HFFc6 (cell line): ENCODE measurements at regions not wholly inside any gene's neighbourhood (a gene's known extent, or its start where the extent isn't known, plus 50 kb on each side); places are given as distances from the start of the nearest gene placed in this dataset.

Experiments
- DNase-seq: peaks from one replicate; pipeline ENCODE4 v3.0.0-alpha.2; 2018
- H3K27ac Mint-ChIP-seq: 2 replicates; pipeline ENCODE4 v1.8.0; 2020; ENCODE audit warnings: mild to moderate bottlenecking, mixed read lengths
- H3K27me3 Mint-ChIP-seq: 2 replicates; pipeline ENCODE4 v1.8.0; 2021; ENCODE audit warnings: mild to moderate bottlenecking, moderate library complexity, mixed read lengths; ENCODE audit not compliant: insufficient read depth
- H3K36me3 Mint-ChIP-seq: 2 replicates; pipeline ENCODE4 v1.8.0; 2021; ENCODE audit warnings: low read depth, mixed read lengths
- H3K4me1 Mint-ChIP-seq: 2 replicates; pipeline ENCODE4 v1.8.0; 2020; ENCODE audit warnings: low read depth, mixed read lengths
- H3K4me3 Mint-ChIP-seq: 2 replicates; pipeline ENCODE4 v1.8.0; 2020; ENCODE audit warnings: mild to moderate bottlenecking, moderate library complexity, mixed read lengths
- H3K9me3 Mint-ChIP-seq: 2 replicates; pipeline ENCODE4 v1.8.0; 2020; ENCODE audit warnings: mild to moderate bottlenecking, mixed read lengths
- TF ChIP-seq, protein P1 (sequence below): fragments of 200-600 bp; sonication (generic); IDR thresholded peaks from 2 replicates; pipeline ENCODE4 v1.5.0; 2021; ENCODE audit warnings: antibody characterized with exemption, mild to moderate bottlenecking

DNA sequence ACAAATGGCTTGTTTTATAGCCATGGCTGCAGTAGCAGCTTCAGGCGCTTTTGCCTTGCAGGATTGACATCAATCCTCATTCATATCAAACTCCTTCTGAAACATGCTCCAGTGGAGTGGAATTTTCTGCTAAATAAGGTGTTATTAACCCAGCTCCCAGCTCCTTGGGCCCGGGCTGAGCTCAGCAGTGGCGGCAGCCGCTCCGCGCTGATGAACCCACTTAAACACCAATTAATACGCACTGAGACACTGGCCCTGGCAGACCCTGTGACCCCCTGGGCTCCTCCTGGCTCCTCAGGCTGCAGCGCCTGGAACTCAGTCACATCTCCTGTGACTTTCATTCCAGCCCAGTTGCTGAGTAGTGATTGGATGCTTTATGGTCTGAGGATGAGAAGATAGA lies 137.4 kb upstream of the GRIK3 start:
- Mint-ChIP-seq H3K27me3 (peaks cover 3% of the 10 kb centered on the region; the same call in 1 of the 2 replicates), H3K36me3 (no peaks in the 10 kb centered on the region; the same call in 1 of the 2 replicates), H3K4me3 (no peak overlapping the region), H3K9me3 (peaks cover 80% of the 10 kb centered on the region), H3K27ac (no peak overlapping the region), H3K4me1 (no peaks in the 10 kb centered on the region)
- TF ChIP-seq, protein P1, sequence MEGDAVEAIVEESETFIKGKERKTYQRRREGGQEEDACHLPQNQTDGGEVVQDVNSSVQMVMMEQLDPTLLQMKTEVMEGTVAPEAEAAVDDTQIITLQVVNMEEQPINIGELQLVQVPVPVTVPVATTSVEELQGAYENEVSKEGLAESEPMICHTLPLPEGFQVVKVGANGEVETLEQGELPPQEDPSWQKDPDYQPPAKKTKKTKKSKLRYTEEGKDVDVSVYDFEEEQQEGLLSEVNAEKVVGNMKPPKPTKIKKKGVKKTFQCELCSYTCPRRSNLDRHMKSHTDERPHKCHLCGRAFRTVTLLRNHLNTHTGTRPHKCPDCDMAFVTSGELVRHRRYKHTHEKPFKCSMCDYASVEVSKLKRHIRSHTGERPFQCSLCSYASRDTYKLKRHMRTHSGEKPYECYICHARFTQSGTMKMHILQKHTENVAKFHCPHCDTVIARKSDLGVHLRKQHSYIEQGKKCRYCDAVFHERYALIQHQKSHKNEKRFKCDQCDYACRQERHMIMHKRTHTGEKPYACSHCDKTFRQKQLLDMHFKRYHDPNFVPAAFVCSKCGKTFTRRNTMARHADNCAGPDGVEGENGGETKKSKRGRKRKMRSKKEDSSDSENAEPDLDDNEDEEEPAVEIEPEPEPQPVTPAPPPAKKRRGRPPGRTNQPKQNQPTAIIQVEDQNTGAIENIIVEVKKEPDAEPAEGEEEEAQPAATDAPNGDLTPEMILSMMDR: no peak
- DNase-seq: no peak

DNA sequence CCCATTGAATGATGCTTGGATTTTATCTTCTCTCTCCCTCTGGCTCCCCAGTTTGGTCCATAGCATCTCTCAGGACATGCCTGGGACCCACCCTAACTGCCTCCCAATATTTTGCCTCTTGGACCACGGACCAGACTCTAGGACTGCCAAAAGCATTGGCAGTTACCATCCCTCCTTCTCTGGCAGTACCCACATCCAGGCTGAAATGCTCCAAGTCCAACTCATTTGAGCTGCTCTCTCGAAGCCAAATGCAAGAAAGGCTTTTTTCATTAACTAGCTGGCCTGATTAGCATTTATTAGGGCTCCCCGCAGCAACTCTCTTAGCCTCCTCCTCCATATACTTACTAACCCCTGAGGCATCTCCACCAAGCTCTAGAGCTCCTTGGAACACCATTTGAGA lies 140.0 kb upstream of the GRIK3 start:
- TF ChIP-seq, protein P1: no peak
- H3K27ac Mint-ChIP-seq: no peak overlapping the region
- no peak overlapping the region for H3K4me3 Mint-ChIP-seq
- H3K27me3 Mint-ChIP-seq: peaks cover 3% of the 10 kb centered on the region
- no peak for DNase-seq
- no peaks in the 10 kb centered on the region for H3K4me1 Mint-ChIP-seq
- H3K36me3 Mint-ChIP-seq: no peaks in the 10 kb centered on the region; the same call in 1 of the 2 replicates
- H3K9me3 Mint-ChIP-seq: peaks cover 80% of the 10 kb centered on the region

DNA sequence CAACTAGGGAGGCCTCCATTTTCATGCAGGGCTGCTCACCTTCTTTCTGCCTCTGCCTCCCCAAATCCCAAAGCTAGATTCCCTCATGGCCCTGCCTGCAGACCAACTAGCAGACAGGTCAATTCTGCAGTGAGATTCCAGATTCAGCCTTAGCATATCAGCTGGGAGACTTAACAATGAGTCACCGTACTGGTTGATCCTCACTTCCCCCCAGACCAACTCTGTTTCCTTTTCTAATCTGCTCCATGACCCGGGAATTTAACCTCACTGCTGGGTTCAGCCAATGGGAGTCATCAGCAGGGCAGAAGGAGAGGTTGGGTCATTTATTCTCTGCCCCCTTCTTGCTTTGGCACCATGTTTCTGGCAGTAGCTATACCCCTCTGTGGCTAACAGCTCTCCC lies 140.6 kb upstream of the GRIK3 start:
- Mint-ChIP-seq H3K4me3 (no peak overlapping the region), H3K27me3 (peaks cover 3% of the 10 kb centered on the region), H3K4me1 (no peaks in the 10 kb centered on the region)

DNA sequence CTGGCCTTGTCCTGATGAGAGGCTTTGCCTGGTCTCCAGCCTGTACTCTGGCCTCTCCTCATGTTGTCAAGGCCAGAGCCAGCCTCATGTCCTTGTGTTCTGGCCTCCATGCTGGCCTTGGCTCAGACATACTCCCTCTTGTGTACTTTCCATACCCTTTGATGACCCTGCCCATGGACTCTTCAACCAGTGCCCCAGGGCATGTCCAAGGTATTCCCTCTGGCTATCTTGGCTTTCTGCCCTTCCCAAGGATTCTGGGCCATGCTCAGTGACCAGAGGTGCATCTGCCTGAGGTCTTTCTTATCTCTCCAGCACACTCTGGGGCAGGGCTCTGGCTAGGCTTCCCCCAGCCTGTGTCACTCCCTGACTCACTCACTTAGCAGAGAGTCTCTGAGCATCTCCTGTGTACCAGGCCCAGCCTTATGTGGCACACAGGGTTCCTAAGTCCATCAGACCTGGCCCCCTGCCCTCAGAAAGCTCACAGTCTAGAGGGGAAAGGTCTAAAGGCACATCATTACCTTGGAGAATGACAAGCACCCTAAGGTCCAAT lies 141.4 kb upstream of the GRIK3 start:
- TF ChIP-seq, protein P1: no peak
- Mint-ChIP-seq H3K36me3 (no peaks in the 10 kb centered on the region; the same call in 1 of the 2 replicates), H3K4me3 (no peak overlapping the region), H3K9me3 (peaks cover 80% of the 10 kb centered on the region), H3K4me1 (no peaks in the 10 kb centered on the region), H3K27me3 (peaks cover 3% of the 10 kb centered on the region), H3K27ac (no peak overlapping the region)
- DNase-seq: no peak

More for the DNA sequence above, 140.6 kb upstream of the GRIK3 start:
- TF ChIP-seq, protein P1: no peak
- DNase-seq: no peak
- no peaks in the 10 kb centered on the region; the same call in 1 of the 2 replicates for H3K36me3 Mint-ChIP-seq
- H3K9me3 Mint-ChIP-seq: peaks cover 80% of the 10 kb centered on the region
- H3K27ac Mint-ChIP-seq: no peak overlapping the region

DNA sequence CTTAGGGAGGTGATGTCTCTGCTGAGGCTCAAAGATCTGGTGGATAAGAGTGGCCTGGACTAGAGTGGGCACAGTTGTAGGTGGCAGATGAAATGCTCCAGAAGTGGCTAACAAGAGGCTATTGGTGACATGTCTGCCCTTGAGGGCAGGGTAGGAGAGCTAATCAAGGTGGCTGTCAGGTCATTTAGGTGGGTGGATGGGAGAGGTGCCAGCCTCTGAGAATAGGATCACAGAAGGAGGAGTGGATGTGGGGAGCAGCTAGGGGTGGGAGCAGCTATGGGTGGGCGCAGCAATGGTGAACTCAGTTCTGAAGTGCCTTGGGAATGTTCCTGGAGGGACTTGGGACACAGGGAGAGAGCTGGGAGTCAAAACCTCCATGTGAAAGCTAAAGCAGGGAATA lies 142.0 kb upstream of the GRIK3 start:
- DNase-seq: no peak
- TF ChIP-seq, protein P1: no peak
- H3K4me3 Mint-ChIP-seq: no peak overlapping the region
- H3K27me3 Mint-ChIP-seq: peaks cover 3% of the 10 kb centered on the region
- H3K4me1 Mint-ChIP-seq: no peaks in the 10 kb centered on the region
- no peak overlapping the region for H3K27ac Mint-ChIP-seq
- H3K36me3 Mint-ChIP-seq: no peaks in the 10 kb centered on the region; the same call in 1 of the 2 replicates
- H3K9me3 Mint-ChIP-seq: peaks cover 80% of the 10 kb centered on the region
